ENCODE measurements at regions not wholly inside any gene's neighbourhood (a gene's known extent, or its start where the extent isn't known, plus 50 kb on each side); places are given as distances from the start of the nearest gene placed in this dataset.
"Not testable (repeated sequence)": the region's sequence is repeated elsewhere in the genome, so short reads cannot be mapped to it uniquely, and the experiment has no call there.

- no peak for DNase-seq (ENCODE audit: low read depth in 1 of 2, low spot score in 1 of 2)
- no peak for TF ChIP-seq JUND (IDR thresholded peaks at IDR 0.05; ENCODE audit: low read depth)
- in situ Hi-C loops (cut with HindIII; ENCODE audit: low pct_unique_long_range_greater_than_20kb, low sequenced_read_pairs) = no loop called here
These were observed 103.5 kb upstream of the OTUD4 start for GRCh38 chr4:145283909-145284308.

- DNase-seq (ENCODE audit: low read depth in 1 of 2, low spot score in 1 of 2) = no peak
- in situ Hi-C loops (cut with HindIII; ENCODE audit: low pct_unique_long_range_greater_than_20kb, low sequenced_read_pairs) = no loop called here
- no peak for TF ChIP-seq JUND (IDR thresholded peaks at IDR 0.05; ENCODE audit: low read depth)
These were observed 101.6 kb upstream of the OTUD4 start for GRCh38 chr4:145281951-145282350.

GRCh38 chr4:145281224-145281623 lies 100.8 kb upstream of the OTUD4 start:
- no peak for TF ChIP-seq JUND (IDR thresholded peaks at IDR 0.05; ENCODE audit: low read depth)
- DNase-seq (ENCODE audit: low read depth in 1 of 2, low spot score in 1 of 2) = no peak
- in situ Hi-C loops (cut with HindIII; ENCODE audit: low pct_unique_long_range_greater_than_20kb, low sequenced_read_pairs) = no loop called here

GRCh38 chr4:145280541-145280940 lies 100.2 kb upstream of the OTUD4 start:
- no peak for DNase-seq (ENCODE audit: low read depth in 1 of 2, low spot score in 1 of 2)
- in situ Hi-C loops (cut with HindIII; ENCODE audit: low pct_unique_long_range_greater_than_20kb, low sequenced_read_pairs) = no loop called here
- no peak for TF ChIP-seq JUND (IDR thresholded peaks at IDR 0.05; ENCODE audit: low read depth)

- DNase-seq (ENCODE audit: low read depth in 1 of 2, low spot score in 1 of 2) = no peak
- in situ Hi-C loops (cut with HindIII; ENCODE audit: low pct_unique_long_range_greater_than_20kb, low sequenced_read_pairs) = no loop called here
- no peak for TF ChIP-seq JUND (IDR thresholded peaks at IDR 0.05; ENCODE audit: low read depth)
These were observed 99.0 kb upstream of the OTUD4 start for GRCh38 chr4:145279122-145279960.

GRCh38 chr4:145278341-145279121 lies 98.1 kb upstream of the OTUD4 start:
- DNase-seq (ENCODE audit: low read depth in 1 of 2, low spot score in 1 of 2) = no peak
- TF ChIP-seq JUND (IDR thresholded peaks at IDR 0.05; ENCODE audit: low read depth) = no peak
- in situ Hi-C loops (cut with HindIII; ENCODE audit: low pct_unique_long_range_greater_than_20kb, low sequenced_read_pairs) = no loop called here

- no peak for DNase-seq (ENCODE audit: low read depth in 1 of 2, low spot score in 1 of 2)
- no peak for TF ChIP-seq JUND (IDR thresholded peaks at IDR 0.05; ENCODE audit: low read depth)
- in situ Hi-C loops (cut with HindIII; ENCODE audit: low pct_unique_long_range_greater_than_20kb, low sequenced_read_pairs) = no loop called here
These were observed 96.6 kb upstream of the OTUD4 start for GRCh38 chr4:145277011-145277410.

- in situ Hi-C loops (cut with HindIII; ENCODE audit: low pct_unique_long_range_greater_than_20kb, low sequenced_read_pairs) = no loop called here
- no peak for DNase-seq (ENCODE audit: low read depth in 1 of 2, low spot score in 1 of 2)
- no peak for TF ChIP-seq JUND (IDR thresholded peaks at IDR 0.05; ENCODE audit: low read depth)
These were observed 95.7 kb upstream of the OTUD4 start for GRCh38 chr4:145276050-145276449.

- DNase-seq (ENCODE audit: low read depth in 1 of 2, low spot score in 1 of 2) = no peak
- TF ChIP-seq JUND (IDR thresholded peaks at IDR 0.05; ENCODE audit: low read depth) = no peak
- in situ Hi-C loops (cut with HindIII; ENCODE audit: low pct_unique_long_range_greater_than_20kb, low sequenced_read_pairs) = no loop called here
These were observed 90.8 kb upstream of the OTUD4 start for GRCh38 chr4:145271194-145271593.

GRCh38 chr4:145266881-145267280 lies 86.5 kb upstream of the OTUD4 start:
- in situ Hi-C loops (cut with HindIII; ENCODE audit: low pct_unique_long_range_greater_than_20kb, low sequenced_read_pairs) = no loop called here

GRCh38 chr4:145260091-145260490 lies 79.7 kb upstream of the OTUD4 start:
- in situ Hi-C loops (cut with HindIII; ENCODE audit: low pct_unique_long_range_greater_than_20kb, low sequenced_read_pairs) = no loop called here
- TF ChIP-seq JUND (IDR thresholded peaks at IDR 0.05; ENCODE audit: low read depth) = no peak
- DNase-seq (ENCODE audit: low read depth in 1 of 2, low spot score in 1 of 2) = no peak

More at GRCh38 chr4:145266881-145267280, 86.5 kb upstream of the OTUD4 start:
- no peak for TF ChIP-seq JUND (IDR thresholded peaks at IDR 0.05; ENCODE audit: low read depth)
- DNase-seq (ENCODE audit: low read depth in 1 of 2, low spot score in 1 of 2) = no peak

- in situ Hi-C loops (cut with HindIII; ENCODE audit: low pct_unique_long_range_greater_than_20kb, low sequenced_read_pairs); DNase-seq (ENCODE audit: low read depth in 1 of 2, low spot score in 1 of 2): not testable (repeated sequence)
These were observed 74.9 kb upstream of the OTUD4 start for GRCh38 chr4:145255311-145255710.

- TF ChIP-seq JUND (IDR thresholded peaks at IDR 0.05; ENCODE audit: low read depth) = no peak
- DNase-seq (ENCODE audit: low read depth in 1 of 2, low spot score in 1 of 2) = no peak
- in situ Hi-C loops (cut with HindIII; ENCODE audit: low pct_unique_long_range_greater_than_20kb, low sequenced_read_pairs) = no loop called here
These were observed 71.8 kb upstream of the OTUD4 start for GRCh38 chr4:145252190-145252589.
